ENCODE measurements at regions not wholly inside any gene's neighbourhood (a gene's known extent, or its start where the extent isn't known, plus 50 kb on each side); places are given as distances from the start of the nearest gene placed in this dataset.

- no peak for TF ChIP-seq MTA3 (IDR thresholded peaks at IDR 0.05; ENCODE audit: borderline replicate concordance, low read length)
- no peak for TF ChIP-seq REST (IDR thresholded peaks at IDR 0.05; ENCODE audit: low read depth, low read length)
- no peak for TF ChIP-seq SUZ12 (IDR thresholded peaks at IDR 0.05; ENCODE audit: unreplicated experiment)
- TF ChIP-seq CTCF (IDR thresholded peaks at IDR 0.05 in 2 of 3, conservative IDR thresholded peaks at IDR 0.05 in 1 of 3; ENCODE audit: control insufficient read depth in 2 of 3, extremely low read depth in 1 of 3, insufficient read depth in 1 of 3, low read depth in 3 of 3, low read length in 3 of 3): no peak
- no peak for TF ChIP-seq CEBPB (IDR thresholded peaks at IDR 0.05; ENCODE audit: borderline replicate concordance in 1 of 2, low read depth in 2 of 2, low read length in 2 of 2)
- no peak for TF ChIP-seq ATF3 (IDR thresholded peaks at IDR 0.05; ENCODE audit: borderline replicate concordance, extremely low read depth, low read depth, low read length)
- TF ChIP-seq POLR2A (IDR thresholded peaks at IDR 0.05; ENCODE audit: low read depth, low read length): no peak
- TF ChIP-seq USF1 (IDR thresholded peaks at IDR 0.05; ENCODE audit: borderline replicate concordance, extremely low read length, insufficient read depth, low read depth, low read length): no peak
- TF ChIP-seq CREB1 (IDR thresholded peaks at IDR 0.05; ENCODE audit: low read depth): no peak
- no peak for TF ChIP-seq ZNF24 (IDR thresholded peaks at IDR 0.05)
- TF ChIP-seq ASH2L (IDR thresholded peaks at IDR 0.05; ENCODE audit: borderline replicate concordance, low read depth): no peak
Measured at GRCh38 chr9:36451949-36452348, 51.9 kb upstream of the RNF38 start.
